Endothelial cell of umbilical vein (primary cell): ENCODE measurements at regions not wholly inside any gene's neighbourhood (a gene's known extent, or its start where the extent isn't known, plus 50 kb on each side); places are given as distances from the start of the nearest gene placed in this dataset.

Source experiments
- BruUV-seq: library from RNA; stranded (reverse); fragments of 400-500 nt; replicated peaks from 2 replicates; lab custom pipeline; 2021; lab: Mats Ljungman, UMichigan
- CTCF ChIA-PET: fragments of 300-600, 350-600 bp; sonication (Branson Sonifier 250); formaldehyde crosslinking; loops from one replicate; lab custom pipeline; 2021; ENCODE audit warnings: antibody characterized with exemption, inconsistent platforms; lab: Charles Lee
- POLR2A ChIA-PET: fragments of 300-600, 350-600 bp; sonication (Branson Sonifier 250); formaldehyde crosslinking; loops from one replicate; lab custom pipeline; 2021; ENCODE audit warnings: antibody characterized with exemption, inconsistent platforms; lab: Charles Lee
- DNase-seq: peaks from one replicate; pipeline ENCODE4 v3.0.0-alpha.2; 2011; ENCODE audit warnings: low read depth, low spot score
- FAIRE-seq: peaks from 2 replicates; lab custom pipeline; 2011; peaks lifted over from hg19 to GRCh38; lab: Jason Lieb, UNC
- H2AFZ ChIP-seq: 2 replicates; pipeline ENCODE4 v1.6.0; 2012; ENCODE audit warnings: low read depth, low read length, control low read depth, inconsistent platforms
- H3K27ac ChIP-seq: 2 replicates; pipeline ENCODE4 v1.5.1; 2011; ENCODE audit warnings: low read depth, mild to moderate bottlenecking, control low read depth, low read length, moderate library complexity; ENCODE audit not compliant: insufficient read depth
- H3K27me3 ChIP-seq, 2 experiments: 2 replicates each; pipeline versions ENCODE4 v1.6.0 to v1.6.1; 2011; ENCODE audit warnings: low read length in 2 of 2, mixed read lengths in 1 of 2; ENCODE audit not compliant: control insufficient read depth in 2 of 2, insufficient read depth in 2 of 2
- H3K36me3 ChIP-seq, 2 experiments: 2 replicates in 1 of 2; 3 replicates in 1 of 2; pipeline ENCODE4 v1.5.1; 2011; ENCODE audit warnings: low read length in 2 of 2, mild to moderate bottlenecking in 1 of 2, moderate library complexity in 1 of 2; ENCODE audit not compliant: control insufficient read depth in 2 of 2, insufficient read depth in 2 of 2; ENCODE audit errors: extremely low read depth in 1 of 2
- H3K4me1 ChIP-seq: 3 replicates; pipeline ENCODE4 v1.5.1; 2011; ENCODE audit warnings: mild to moderate bottlenecking, low read length; ENCODE audit not compliant: control insufficient read depth, insufficient read depth; ENCODE audit errors: extremely low read depth
- H3K4me2 ChIP-seq: 2 replicates; pipeline ENCODE4 v1.6.1; 2011; ENCODE audit warnings: low read length, control low read depth, mixed read lengths; ENCODE audit not compliant: insufficient read depth
- H3K4me3 ChIP-seq, 3 experiments: fragments of 200-600 bp in 1 of 3; sonication (generic), shearing (Covaris generic) in 1 of 3; replicated peaks in 1 of 3; 2 replicates each; pipeline ENCODE4 v1.5.1; 2011 to 2016; ENCODE audit warnings: control low read depth in 3 of 3, low read length in 3 of 3, mild to moderate bottlenecking in 2 of 3, inconsistent platforms in 1 of 3, low read depth in 1 of 3, moderate library complexity in 1 of 3; ENCODE audit not compliant: insufficient read depth in 1 of 3
- H3K79me2 ChIP-seq: 2 replicates; pipeline ENCODE4 v1.6.0; 2012; ENCODE audit warnings: low read length, inconsistent platforms; ENCODE audit not compliant: control insufficient read depth, insufficient read depth
- H3K9ac ChIP-seq: replicated peaks from 2 replicates; pipeline ENCODE3; 2011; ENCODE audit warnings: low read length, control low read depth; ENCODE audit not compliant: insufficient read depth; ENCODE audit errors: extremely low read depth
- H3K9me1 ChIP-seq: replicated peaks from 3 replicates; pipeline ENCODE4 v1.6.0; 2011; ENCODE audit warnings: mild to moderate bottlenecking, low read length; ENCODE audit not compliant: control insufficient read depth, insufficient read depth; ENCODE audit errors: extremely low read depth
- H3K9me3 ChIP-seq: replicated peaks from 2 replicates; pipeline ENCODE4 v1.5.1; 2012; ENCODE audit warnings: low read length, inconsistent platforms; ENCODE audit not compliant: control insufficient read depth, insufficient read depth
- H4K20me1 ChIP-seq: replicated peaks from 2 replicates; pipeline ENCODE3; 2011; ENCODE audit warnings: mild to moderate bottlenecking, low read length; ENCODE audit not compliant: control insufficient read depth, insufficient read depth; ENCODE audit errors: extremely low read depth
- CTCF ChIP-seq, 2 donors: IDR thresholded peaks; 1 replicate in 1 of 2; 2 replicates in 1 of 2; pipeline ENCODE4 v1.5.1; 2011; ENCODE audit warnings: low read length in 2 of 2, mild to moderate bottlenecking in 2 of 2, moderate library complexity in 2 of 2, control low read depth in 1 of 2, inconsistent platforms in 1 of 2, low read depth in 1 of 2; ENCODE audit not compliant: insufficient read depth in 1 of 2; ENCODE audit errors: extremely low read depth in 1 of 2
- EZH2 ChIP-seq: IDR thresholded peaks from 2 replicates; pipeline ENCODE4 v1.6.1; 2012; ENCODE audit warnings: borderline replicate concordance, low read depth, mild to moderate bottlenecking, moderate library complexity, low read length, inconsistent platforms; ENCODE audit not compliant: severe bottlenecking
- FOS ChIP-seq: IDR thresholded peaks from 2 replicates; pipeline ENCODE4 v1.6.1; 2011; ENCODE audit warnings: mild to moderate bottlenecking, low read length, moderate library complexity, borderline replicate concordance; ENCODE audit not compliant: insufficient read depth
- GATA2 ChIP-seq: IDR thresholded peaks from 2 replicates; pipeline ENCODE4 v1.7.0; 2011; ENCODE audit warnings: low read depth, mild to moderate bottlenecking, moderate library complexity, mixed read lengths, low read length; ENCODE audit not compliant: insufficient read length, insufficient read depth
- JUN ChIP-seq: IDR thresholded peaks from 2 replicates; pipeline ENCODE4 v1.6.1; 2011; ENCODE audit warnings: borderline replicate concordance, low read depth; ENCODE audit not compliant: insufficient read length, insufficient read depth
- MAX ChIP-seq: IDR thresholded peaks from 2 replicates; pipeline ENCODE4 v1.6.1; 2011; ENCODE audit not compliant: insufficient read depth, insufficient read length
- MYC ChIP-seq: IDR thresholded peaks from one replicate; pipeline ENCODE4 v1.6.1; 2011; ENCODE audit warnings: mild to moderate bottlenecking, low read depth, low read length
- POLR2A ChIP-seq: IDR thresholded peaks from 2 replicates; pipeline ENCODE4 v1.6.1; 2012; ENCODE audit warnings: low read depth, mild to moderate bottlenecking, control low read depth, low read length
- POLR2AphosphoS5 ChIP-seq: IDR thresholded peaks from 2 replicates; pipeline ENCODE4 v1.6.1; 2012; ENCODE audit warnings: low read depth, mild to moderate bottlenecking, control low read depth, low read length, moderate library complexity; ENCODE audit not compliant: insufficient read depth
- dilution Hi-C: fragments of 300-500 bp; cut with MboI; formaldehyde crosslinking; loops from one replicate; pipeline ENCODE4 v1.15.0; 2019; ENCODE audit warnings: low sequenced_read_pairs; ENCODE audit not compliant: extremely low pct_ligation_motif_present
- intact Hi-C: fragments of 100-400 bp; cut with micrococcal nuclease; formaldehyde crosslinking; loops from one replicate; pipeline ENCODE4 v1.10.0; 2022

- no peak for FAIRE-seq
- Histone ChIP-seq H3K27ac (no peak overlapping the region), H3K4me2 (no peak overlapping the region), H3K36me3 (no peaks in the 10 kb centered on the region), H3K79me2 (no peaks in the 10 kb centered on the region), H3K9ac (no peak overlapping the region), H4K20me1 (no peaks in the 10 kb centered on the region), H3K9me3 (peaks cover 3% of the 10 kb centered on the region), H3K4me1 (no peaks in the 10 kb centered on the region), H3K4me3 (no peak overlapping the region), H2AFZ (no peak overlapping the region), H3K9me1 (no peaks in the 10 kb centered on the region), H3K27me3 (no peaks in the 10 kb centered on the region)
- intact Hi-C loops (no loop called here), dilution Hi-C loops (no loop called here)
- POLR2A ChIA-PET: no interaction called here
- DNase-seq: no peak
- CTCF ChIA-PET: no interaction called here
- TF ChIP-seq POLR2AphosphoS5: no peak
- no peak for TF ChIP-seq MYC
- no peak for TF ChIP-seq JUN
- TF ChIP-seq GATA2: no peak
- TF ChIP-seq CTCF (IDR thresholded peaks at IDR 0.05; ENCODE audit: extremely low read depth in 1 of 2, insufficient read depth in 1 of 2, low read depth in 1 of 2, low read length in 2 of 2): no peak
- TF ChIP-seq EZH2: no peak
- no peak for TF ChIP-seq MAX
- no peak for TF ChIP-seq FOS
- no peak for TF ChIP-seq POLR2A
- no TSS peak for BruUV-seq
Observed at GRCh38 chr2:125125902-125126301, 1100.8 kb downstream of the CNTNAP5 start.
